ENCODE measurements at regions not wholly inside any gene's neighbourhood (a gene's known extent, or its start where the extent isn't known, plus 50 kb on each side); places are given as distances from the start of the nearest gene placed in this dataset.
A peak's percentile ranks its signal among the peaks of the same experiment; 100 is the strongest.

- H3K4me3 ChIP-seq (ENCODE audit: low read length), result no peak overlapping the region
- no peak for DNase-seq
- no peaks in the 10 kb centered on the region for H3K36me3 ChIP-seq (ENCODE audit: control insufficient read depth, insufficient read depth, low read length)
- H3K9me3 ChIP-seq (ENCODE audit: control insufficient read depth, low read depth, low read length), result no peaks in the 10 kb centered on the region
- peaks cover 14% of the 10 kb centered on the region for H3K27me3 ChIP-seq (ENCODE audit: control insufficient read depth, insufficient read depth, low read length)
- H3K4me1 ChIP-seq (ENCODE audit: control insufficient read depth, insufficient read depth, low read length), result no peaks in the 10 kb centered on the region
- H3K27ac ChIP-seq (ENCODE audit: low read length), result no peak overlapping the region
- 60% methylated on average over 2 of the region's 3 CpGs for WGBS (ENCODE audit: insufficient coverage, low lambda C conversion rate)
These were observed 127.0 kb downstream of the MCHR2 start for GRCh38 chr6:99867026-99867425.

- peak; percentile 32 to 55 for DNase-seq
- H3K4me1 ChIP-seq (ENCODE audit: control insufficient read depth, insufficient read depth, low read length), result no peaks in the 10 kb centered on the region
- 0% methylated on average over 1 of the region's 13 CpGs for WGBS (ENCODE audit: insufficient coverage, low lambda C conversion rate)
These were observed 125.8 kb downstream of the MCHR2 start for GRCh38 chr6:99868074-99868702.

More at GRCh38 chr6:99868074-99868702, 125.8 kb downstream of the MCHR2 start:
- Histone ChIP-seq H3K9me3 (ENCODE audit: control insufficient read depth, low read depth, low read length) (no peaks in the 10 kb centered on the region), H3K27ac (ENCODE audit: low read length) (no peak overlapping the region), H3K4me3 (ENCODE audit: low read length) (no peak overlapping the region), H3K27me3 (ENCODE audit: control insufficient read depth, insufficient read depth, low read length) (peaks cover 14% of the 10 kb centered on the region), H3K36me3 (ENCODE audit: control insufficient read depth, insufficient read depth, low read length) (no peaks in the 10 kb centered on the region)
